ENCODE measurements at regions not wholly inside any gene's neighbourhood (a gene's known extent, or its start where the extent isn't known, plus 50 kb on each side); places are given as distances from the start of the nearest gene placed in this dataset.
A peak's percentile ranks its signal among the peaks of the same experiment; 100 is the strongest.

DNA sequence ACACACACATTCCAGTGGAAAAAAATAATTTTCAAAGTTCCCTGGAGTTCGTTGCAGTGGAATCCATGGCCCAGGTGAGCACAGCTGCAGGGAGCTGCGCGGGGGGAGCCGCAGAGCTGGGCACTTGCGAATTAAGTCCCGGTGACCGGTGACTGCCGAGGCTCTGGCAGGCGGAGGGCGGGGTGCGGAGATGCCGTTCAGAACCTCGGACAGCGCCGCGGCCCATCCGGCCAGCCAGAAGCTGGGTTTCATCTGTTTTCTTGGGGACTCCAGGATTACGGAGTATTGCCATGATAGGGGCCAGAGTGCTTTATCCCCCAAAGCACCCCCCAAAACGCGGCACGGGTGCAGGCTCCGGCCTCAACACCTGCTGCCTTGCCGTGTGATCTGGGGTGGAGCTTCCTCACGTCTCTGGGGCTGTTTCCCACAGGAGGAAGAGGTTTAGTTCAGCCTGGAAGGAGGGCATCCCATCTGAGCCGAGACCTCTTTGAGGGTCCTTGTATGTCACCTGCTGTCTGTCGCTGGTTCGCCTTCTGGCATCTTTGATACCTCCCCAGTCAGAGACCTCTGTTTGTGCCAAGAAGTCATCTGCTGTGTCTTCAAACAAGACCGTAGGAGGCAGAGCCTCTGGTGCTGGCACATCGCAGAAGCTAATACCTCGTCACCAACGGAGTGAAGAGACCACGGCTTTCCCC lies 99.4 kb downstream of the YTHDF1 start:
- no peak for DNase-seq (ENCODE audit: low read depth)

DNA sequence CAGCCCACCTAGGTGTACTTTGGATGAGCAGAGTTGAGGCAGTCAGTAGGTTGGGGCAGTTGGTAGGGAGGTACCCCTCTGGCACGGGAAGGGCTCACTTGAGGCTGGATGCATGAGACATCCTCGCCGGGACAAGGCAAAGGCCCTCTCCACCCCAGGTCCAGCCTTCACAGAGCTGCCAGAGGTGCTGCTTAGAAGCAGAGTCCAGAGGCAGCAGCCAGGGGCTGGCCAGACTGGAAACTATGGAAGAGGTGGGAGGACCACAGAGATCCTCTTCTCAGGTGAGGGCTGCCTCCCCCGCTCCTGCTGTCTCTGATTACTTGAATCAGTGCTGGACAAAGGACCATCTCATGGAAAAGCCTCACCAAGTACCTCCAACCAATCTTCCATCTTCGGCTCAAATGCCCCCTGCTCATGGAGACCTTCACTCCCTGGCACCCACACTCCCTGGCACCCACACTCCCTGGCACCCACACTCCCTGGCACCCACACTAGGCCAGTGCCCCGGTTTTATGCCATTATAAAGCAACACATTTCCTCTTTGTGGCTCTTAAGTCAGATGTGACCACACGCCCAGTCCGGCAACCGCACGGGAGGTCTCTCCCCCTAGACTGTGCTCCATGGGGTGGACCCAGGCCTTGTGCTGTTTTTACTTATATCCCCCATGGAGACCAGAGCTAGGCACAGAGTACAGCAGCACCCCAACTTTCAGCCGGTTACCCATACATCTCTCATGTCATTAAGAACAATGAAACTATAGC lies 100.1 kb downstream of the YTHDF1 start:
- no peak for DNase-seq (ENCODE audit: low read depth)

DNA sequence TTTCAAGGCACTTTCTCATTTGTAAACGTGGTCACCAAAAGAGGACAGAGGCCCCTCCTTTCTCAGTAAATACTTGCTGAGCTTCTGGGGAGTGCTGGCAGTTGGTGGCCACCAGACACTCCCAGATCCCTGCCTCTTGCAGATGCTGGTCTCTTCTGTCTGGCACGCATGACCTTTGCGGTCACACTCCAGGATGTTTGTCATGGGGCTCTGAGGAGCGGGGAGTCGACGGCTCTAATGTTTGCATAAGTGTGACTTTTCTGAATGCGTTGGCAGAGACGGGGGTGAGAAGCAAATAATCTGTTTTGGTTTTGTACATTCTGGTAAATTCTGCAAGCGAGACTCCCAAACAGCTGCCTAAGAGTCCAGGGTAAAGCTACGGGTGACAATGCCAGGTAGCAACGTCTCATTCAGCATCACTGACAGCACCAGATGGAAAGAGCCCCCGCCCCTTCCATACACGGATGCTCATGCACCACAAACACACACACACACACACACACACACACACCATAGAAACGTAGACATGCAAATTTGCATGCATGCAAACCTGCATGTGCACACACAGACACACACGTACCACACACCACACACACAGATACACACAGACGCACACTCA lies 101.1 kb downstream of the YTHDF1 start:
- no peak for DNase-seq (ENCODE audit: low read depth)

DNA sequence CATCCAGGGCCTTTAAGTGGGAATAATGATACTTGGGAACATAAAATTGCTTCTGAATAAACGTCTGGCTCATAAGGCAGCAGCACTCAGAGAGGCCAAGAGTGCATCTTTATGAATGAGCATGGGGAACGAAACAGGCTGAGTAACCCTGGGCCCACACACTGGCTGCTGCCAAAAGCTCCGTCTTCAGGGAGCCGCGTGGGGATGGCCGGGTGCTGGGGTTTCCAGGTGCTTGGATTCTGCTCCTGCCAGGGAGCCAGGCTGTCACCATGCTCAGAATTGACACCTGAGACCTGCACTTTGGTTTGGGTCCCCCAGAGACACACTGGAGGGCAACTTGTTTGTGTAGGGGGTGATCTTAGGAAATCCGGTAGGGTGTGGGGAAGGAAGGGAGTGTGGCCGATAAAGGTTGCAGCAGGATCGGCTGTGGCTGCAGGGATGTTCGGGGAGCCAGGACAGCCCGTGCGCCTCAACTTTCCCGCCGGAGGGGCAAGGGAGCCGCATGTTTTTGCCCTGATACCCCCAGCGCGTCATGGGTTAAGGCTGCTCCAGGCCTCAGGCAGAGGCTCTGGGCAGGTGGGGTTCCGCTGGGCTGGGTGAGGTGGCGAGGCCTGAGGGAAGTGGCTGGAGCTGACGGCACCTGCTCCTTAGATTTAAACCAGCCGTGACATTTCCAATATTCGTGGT lies 101.8 kb downstream of the YTHDF1 start:
- DNase-seq (ENCODE audit: low read depth), result no peak

DNA sequence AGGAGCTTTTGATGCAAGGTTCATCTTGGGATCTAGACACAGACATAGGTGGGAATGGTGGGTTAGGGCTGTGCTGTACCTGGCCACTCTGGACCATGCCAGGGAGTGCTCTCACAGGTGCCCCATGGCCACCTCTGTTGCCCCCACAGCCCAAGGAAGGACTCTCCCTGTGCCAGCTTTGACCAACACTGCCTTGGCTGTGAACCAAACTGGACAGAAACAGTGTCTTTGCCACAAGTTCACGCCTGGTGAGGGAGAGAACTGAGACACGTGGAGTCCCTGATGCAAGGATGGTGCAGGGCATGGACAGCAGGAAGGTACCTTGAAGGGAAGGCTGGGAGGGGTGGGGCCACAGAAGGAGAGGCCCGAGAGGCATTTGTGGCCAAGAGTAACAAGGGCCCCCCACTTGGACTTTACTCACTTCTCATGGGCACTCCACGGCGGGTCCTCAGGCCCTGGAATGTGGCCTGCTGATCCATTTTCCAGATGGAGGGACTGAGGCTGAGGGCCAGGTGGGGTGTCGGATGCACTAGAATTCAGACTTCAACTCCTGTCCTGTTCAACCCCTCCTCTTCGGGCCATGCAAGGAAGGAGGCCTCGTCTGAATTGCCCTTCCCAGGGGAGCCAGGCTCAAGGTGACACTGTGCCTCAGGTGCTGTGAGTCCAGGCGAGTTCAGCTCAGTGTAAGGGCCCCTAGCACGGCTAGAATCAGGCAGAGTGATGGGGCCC lies 103.3 kb downstream of the YTHDF1 start:
- DNase-seq (ENCODE audit: low read depth), result no peak

DNA sequence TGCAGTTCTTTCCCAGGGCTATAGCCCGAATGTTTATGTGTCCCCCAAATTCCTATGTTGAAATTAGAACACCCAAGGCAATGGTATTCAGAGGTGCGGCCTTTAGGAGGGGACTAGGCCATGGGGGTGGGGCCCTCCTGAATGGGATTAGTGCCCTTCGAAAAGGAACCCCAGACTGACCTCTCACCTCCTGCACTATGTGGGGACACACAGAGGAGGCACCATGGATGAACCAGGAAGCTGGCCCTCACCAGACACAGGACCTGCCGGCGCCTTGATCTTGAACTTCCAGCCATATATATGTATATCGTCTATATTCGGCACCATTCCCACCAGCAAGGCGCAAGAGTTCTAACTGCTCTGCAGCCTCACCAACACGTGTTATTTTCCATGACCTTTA lies 101.5 kb upstream of the BHLHE23 start:
- DNase-seq (ENCODE audit: low read depth), result no peak

DNA sequence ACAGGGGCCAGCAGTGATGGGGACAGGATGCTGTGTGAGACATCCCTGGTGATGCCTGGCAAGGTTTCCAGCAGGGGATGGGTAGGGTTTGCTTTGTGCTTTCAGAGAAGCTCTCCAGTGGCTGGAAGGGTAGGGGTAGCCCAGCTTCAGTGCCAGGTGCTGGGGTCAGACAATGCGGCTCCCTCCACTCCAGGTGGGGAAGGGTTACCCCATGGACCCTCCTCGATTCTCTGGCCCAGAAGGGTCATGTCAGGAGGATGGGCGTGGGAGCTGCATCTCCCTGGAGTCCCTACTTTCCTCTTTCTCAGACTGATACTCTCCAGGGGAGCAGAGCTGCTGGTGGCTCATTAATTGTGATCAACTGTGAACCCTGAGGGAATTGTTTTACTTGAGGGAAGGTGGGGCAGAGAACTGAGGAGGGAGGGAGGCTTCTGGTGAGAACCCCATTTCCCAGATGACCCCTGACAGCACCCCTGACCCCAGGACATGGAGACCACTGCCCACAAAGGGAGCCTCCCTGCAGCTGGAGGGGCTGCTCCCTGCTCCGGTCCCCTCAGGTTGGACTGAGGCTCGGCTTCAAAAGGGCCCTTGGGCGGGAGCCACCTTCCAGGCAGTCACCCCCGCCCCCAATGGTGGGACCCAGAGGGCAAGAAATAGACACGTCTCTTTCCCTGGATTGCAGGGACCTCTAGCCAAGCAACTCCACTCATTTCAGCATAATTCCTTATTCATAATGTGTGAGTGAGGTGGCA lies 100.9 kb upstream of the BHLHE23 start:
- DNase-seq (ENCODE audit: low read depth), result no peak

DNA sequence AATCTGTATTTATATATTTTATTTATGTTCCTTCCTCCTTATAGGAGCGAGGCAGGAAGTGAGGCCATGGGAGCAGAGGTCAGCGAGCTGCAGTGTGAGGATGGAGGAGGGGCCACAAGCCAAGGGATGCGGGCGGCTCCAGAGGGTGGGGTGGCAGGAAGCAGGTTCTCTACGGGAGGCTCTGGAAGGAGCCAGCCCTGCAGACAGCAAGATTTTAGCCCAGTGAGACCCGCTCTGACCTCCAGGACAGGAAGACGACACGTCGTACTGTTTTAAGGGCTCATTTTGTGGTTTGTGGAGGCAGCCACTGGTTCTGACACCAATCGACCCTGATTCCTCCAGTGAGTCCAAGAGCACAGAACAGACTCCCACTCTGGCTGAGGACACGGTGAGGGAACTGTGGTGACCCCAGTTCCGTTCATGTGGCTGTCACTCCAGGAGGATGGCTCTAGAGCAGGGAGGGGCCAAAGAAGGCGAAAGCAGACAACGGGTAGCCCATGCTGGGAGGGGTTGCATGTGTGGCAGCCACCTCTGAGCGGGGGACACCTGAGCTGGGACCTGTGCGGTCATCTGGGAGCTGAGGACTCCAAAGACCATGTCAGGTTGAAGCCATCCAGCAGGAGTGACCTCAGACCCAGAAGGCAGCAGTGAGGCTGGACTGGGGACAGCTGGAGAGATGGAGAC lies 100.1 kb upstream of the BHLHE23 start:
- no peak for DNase-seq (ENCODE audit: low read depth)

DNA sequence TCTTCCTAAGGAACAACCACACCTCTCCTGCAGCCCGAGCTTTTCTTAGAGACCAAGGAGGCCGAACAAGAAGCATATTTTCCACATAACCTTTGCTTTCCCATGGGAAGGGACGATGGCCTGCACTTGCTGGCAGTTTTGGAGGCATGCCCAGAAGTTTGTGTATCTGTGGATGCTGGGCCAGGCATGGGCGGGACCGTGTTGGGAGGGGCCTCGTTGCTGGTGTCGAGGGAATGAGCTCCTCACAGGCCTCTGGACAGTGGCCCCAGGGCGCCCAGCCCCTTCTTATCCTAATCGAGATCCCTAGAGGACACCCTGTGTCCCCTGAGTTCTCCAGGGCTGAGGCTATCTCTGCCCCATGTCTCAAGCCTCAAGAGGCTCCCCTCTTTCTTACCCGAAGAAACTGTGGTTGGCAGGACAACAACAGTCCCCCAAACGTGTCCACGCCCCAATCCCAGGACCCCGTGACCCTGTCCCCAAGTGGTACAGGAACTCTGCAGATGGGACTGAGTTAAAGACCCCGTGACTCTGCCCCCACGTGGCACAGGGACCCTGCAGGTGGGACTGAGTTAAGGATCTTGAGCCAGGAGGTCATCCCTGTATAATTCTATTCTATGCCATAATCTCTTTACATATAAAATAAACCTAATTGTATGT lies 99.5 kb upstream of the BHLHE23 start:
- no peak for DNase-seq (ENCODE audit: low read depth)

DNA sequence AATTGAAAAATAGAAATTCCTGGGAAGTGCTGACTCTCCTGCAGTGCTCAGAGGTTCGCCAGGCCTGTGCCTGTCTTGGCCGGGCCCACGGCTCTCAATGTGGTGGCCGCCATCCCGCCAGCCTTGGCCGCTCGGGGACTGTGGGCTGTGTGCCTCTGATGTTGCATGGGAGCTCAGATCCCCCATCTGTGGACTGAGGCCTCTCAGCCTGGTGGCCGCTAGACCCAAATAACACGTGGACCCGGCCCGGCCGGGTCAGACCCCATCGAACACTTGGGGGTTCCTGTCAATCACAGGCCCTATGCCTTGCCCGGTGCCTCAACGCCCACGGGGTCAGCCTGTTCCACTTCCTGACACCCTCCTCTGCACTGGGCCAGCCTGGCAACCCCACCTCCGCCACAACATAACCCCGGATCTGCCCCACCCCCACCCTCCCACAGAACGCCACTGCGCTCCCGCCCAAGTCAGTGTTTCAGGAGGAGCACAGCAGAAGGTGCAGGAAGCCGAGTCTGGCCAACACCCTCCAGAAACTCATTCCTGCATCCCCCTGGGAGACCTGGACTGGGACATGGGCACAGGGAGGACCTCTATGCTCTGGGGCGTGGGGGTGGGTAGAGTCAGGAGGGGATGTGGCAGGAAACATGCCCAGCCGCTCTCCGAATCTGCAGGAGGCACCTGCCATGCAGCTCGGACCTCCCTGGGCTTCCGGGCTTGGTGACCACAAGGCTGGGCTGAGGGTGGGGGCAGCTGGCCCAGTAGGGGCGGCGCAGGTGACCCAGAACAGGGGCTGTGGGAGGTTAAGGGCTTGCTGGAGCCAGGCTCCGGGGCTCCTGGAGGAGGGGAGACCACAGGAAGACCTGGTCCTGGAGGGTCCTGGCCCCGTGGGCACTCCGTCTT lies 98.7 kb upstream of the BHLHE23 start:
- DNase-seq (ENCODE audit: low read depth), result no peak

DNA sequence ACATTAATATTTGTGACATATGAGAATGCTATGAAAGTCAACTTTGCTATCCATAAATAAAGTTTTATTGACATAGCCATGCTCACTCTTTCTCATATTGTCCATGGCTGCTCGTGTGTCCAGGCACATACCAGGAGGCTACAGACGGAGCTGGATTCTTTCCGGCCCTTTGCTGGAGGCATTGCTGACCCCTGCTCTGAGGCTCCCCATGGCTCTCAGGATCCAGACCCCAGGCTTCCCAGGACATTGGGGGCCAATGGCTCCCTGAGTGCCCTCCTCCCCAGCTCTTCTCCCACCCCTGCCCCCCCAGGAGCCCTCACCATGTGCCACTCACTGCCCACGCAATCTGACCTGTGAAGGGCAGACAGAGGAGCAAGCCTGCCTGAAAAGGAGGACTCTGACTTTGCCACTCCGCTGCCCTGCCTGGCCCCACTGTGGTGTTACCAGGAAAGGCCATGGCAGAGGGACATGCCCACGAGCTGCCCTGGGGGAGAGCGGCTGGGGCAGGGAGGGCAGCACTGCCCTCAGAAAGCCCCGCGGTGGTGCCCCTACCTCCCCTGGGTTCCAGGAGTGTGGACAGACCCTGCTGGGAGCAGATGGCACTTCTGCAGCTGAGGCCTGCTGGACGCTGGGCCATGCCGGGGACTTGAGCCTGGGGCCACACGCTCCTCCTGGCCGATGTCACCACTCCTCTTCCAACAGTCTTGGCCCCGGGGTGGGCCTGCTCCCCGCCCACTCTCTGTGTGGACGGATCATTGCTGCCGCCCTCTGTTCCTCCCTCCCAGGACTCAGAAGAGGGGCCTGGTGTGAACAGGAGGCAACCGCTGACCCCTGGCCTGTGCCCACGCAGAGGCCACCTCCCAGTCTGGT lies 97.8 kb upstream of the BHLHE23 start:
- no peak for DNase-seq (ENCODE audit: low read depth)

DNA sequence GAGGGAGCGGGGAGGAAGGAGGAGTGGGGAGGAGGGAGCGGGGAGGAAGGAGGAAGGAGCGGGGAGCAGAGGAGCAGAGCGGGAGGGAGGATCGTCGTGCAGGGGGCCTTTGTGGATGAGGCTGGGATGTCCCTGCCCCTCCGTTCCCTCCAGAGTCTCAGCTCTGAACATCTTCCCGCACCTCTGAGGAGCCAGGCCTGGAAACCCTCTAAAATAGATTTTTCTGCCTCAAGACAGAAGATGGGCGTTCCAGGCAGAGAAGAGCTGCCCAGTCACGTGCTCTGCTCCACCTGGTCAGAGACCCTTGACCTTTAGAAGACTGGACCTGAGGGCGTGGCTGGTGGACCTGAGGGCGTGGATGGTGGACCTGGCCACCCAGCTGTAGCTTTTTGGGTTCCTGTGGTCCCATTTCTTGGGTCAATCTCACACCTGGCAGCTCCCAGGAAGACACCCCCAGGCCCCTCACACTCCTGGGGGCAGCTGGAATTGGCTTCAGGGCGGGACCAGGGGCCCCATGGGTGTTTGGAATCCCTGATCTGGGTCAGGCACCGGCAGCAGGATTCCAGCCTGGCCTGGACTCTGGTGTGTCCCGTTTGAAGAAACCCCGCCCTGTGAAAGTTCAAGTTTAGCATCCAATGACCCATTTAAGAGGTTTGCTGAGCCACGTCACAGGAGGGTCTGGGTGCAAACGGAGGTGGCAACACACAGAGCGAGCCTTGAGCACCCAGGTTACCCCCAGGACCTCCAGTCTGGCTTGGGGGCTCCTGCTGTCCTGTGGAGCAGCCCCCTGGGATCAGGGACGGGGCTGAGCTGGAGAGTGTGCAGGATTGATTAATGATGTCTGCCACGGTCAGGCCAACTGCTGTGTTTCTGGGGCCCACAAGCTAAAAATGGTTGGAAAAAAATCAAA lies 96.9 kb upstream of the BHLHE23 start:
- no peak for DNase-seq (ENCODE audit: low read depth)

DNA sequence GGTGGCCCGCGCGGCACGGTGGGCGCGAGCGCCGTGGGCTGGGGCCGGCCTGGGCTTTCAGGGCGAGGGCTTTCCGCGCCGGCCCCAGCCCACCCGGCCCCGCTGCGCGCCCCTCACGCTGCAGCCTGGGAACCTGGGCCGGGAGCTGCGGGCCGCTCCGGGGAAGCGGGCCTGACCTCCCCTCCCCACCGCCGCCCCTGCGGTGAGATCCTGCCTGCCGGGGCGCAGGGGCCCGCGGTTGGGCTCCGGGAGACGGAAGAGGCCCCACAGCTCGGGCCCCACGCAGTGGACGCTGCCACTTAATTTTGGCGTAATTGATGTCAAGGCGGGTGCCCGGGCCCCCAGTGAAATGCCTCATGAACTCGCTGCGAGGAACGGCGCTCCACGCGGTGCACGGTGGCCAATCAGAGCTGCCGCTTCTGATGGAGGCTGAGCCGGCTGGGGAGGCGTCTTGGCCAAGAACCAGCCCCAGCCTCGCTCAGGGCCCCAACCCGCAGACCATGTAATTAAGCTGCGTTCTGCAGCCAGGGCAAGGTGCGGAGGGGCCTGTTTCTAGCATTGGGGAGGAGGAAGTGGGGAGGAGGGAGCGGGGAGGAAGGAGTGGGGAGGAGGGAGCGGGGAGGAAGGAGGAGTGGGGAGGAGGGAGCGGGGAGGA lies 96.1 kb upstream of the BHLHE23 start:
- peak; percentile 31 for DNase-seq (ENCODE audit: low read depth)

DNA sequence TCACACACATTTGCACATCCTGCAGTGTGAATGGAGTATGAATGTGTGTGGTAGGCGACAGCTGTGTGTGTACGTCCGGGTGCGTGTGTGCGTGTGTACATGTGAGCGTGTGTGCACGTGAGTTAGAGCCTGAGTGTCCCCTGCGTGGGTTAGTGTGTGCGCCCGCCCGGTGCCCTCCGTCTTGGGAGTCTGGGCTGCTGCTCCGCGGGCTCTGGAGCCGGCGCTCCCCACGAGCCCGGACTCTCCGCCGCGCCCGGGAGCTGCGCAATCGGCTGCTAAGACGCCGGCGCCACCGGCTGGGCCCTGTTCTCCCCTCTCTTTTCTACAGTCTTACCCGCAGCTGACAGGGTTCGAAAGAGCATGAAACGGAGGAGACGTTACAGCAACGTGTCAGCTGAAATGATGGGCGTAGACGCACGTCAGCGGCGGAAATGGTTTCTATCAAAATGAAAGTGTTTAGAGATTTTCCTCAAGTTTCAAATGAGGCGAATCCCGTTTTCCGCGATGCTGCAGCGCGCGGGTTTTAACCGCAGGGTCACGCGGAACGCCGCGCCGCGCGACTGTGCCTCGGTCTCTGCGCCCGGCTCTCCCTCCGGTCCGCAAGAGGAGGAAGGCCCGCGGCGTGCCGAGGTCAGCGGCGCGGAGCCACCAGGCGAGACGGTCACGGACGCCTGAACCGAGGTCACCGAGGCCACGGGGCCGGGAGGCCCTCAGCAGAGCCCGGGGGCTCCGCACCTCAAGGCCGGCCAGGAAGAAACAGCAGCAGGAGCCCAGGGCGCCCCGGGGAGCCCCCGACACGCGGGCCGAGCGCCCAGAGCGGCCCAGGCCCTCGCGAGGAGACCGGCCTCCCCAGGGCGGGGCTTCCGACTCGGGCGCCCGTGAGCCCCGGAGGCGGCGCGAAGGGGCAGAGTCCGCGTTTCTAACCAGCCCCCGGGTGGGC lies 95.3 kb upstream of the BHLHE23 start:
- DNase-seq (ENCODE audit: low read depth), result peak; percentile 25

DNA sequence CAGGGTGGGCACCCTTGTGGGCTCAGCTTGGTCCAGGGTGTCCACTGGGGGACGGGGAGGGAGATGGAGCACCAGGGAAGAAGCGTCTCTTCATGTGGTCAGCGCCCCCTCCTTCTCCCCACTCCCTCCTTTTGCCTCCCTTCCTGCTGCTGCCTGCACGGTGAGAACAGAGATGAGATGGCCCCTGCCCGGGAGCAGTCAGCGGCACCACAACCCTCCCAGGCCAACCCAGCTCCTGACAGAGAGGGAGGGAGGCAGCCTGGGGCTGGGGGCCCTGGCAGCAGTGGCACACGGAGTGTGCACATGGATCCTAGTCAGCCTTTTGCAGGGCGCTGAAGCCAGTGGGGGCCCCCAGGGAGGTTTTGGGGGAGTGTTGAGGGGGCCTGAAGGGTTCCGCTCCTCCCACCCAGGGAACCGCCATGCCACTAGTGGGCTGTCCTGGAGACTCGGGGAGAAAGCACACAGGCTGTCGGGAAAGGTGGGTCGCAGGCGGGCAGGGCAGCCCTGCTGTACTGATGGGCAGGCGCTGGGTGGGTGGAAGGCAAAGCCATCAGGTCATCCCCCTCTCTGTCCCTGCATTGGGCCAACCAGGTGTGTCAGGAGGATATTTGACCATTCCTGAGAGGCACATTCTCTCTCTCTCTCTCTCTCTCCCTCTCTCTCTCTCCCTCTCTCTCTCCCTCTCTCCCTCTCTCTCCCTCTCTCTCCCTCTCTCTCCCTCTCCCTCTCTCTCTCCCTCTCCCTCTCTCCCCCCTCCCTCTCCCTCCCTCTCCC lies 94.3 kb upstream of the BHLHE23 start:
- DNase-seq (ENCODE audit: low read depth), result no peak
